UCSD-AML1 (cell line): ENCODE measurements at regions not wholly inside any gene's neighbourhood (a gene's known extent, or its start where the extent isn't known, plus 50 kb on each side); places are given as distances from the start of the nearest gene placed in this dataset.

Experiments used
- DNase-seq: peaks from one replicate; lab custom pipeline; 2025; ENCODE audit not compliant: unreplicated experiment; lab: John Stamatoyannopoulos, UW

GRCh38 chr17:10987786-10988185 is 149.9 kb upstream of the PIRT start:
- DNase-seq: no peak

GRCh38 chr17:10984220-10984619 is 146.3 kb upstream of the PIRT start:
- no peak for DNase-seq

- DNase-seq: no peak
Observed at GRCh38 chr17:10976401-10976800, 138.5 kb upstream of the PIRT start.

- no peak for DNase-seq
Observed at GRCh38 chr17:10968007-10968406, 130.1 kb upstream of the PIRT start.

- DNase-seq: no peak
Observed at GRCh38 chr17:10956821-10957220, 118.9 kb upstream of the PIRT start.

GRCh38 chr17:10944819-10945218 is 106.9 kb upstream of the PIRT start:
- no peak for DNase-seq

GRCh38 chr17:10936931-10937330 is 99.0 kb upstream of the PIRT start:
- DNase-seq: no peak

- DNase-seq: no peak
Observed at GRCh38 chr17:10932938-10933337, 95.1 kb upstream of the PIRT start.

GRCh38 chr17:10931133-10931532 is 93.2 kb upstream of the PIRT start:
- no peak for DNase-seq

- DNase-seq: no peak
Observed at GRCh38 chr17:10927712-10928111, 89.8 kb upstream of the PIRT start.

GRCh38 chr17:10920558-10921108 is 82.7 kb upstream of the PIRT start:
- DNase-seq: no peak

GRCh38 chr17:10907370-10907769 is 69.5 kb upstream of the PIRT start:
- no peak for DNase-seq

GRCh38 chr17:10899281-10899680 is 61.4 kb upstream of the PIRT start:
- no peak for DNase-seq

- DNase-seq: no peak
Observed at GRCh38 chr17:10894220-10894619, 56.3 kb upstream of the PIRT start.

- no peak for DNase-seq
Observed at GRCh38 chr17:10888858-10889257, 51.0 kb upstream of the PIRT start.
